NCI-H524 (cell line): ENCODE measurements at regions not wholly inside any gene's neighbourhood (a gene's known extent, or its start where the extent isn't known, plus 50 kb on each side); places are given as distances from the start of the nearest gene placed in this dataset.

Experiments
- DNase-seq, 2 experiments: peaks; one replicate each; lab custom pipeline; 2025; lab: John Stamatoyannopoulos, UW

DNA sequence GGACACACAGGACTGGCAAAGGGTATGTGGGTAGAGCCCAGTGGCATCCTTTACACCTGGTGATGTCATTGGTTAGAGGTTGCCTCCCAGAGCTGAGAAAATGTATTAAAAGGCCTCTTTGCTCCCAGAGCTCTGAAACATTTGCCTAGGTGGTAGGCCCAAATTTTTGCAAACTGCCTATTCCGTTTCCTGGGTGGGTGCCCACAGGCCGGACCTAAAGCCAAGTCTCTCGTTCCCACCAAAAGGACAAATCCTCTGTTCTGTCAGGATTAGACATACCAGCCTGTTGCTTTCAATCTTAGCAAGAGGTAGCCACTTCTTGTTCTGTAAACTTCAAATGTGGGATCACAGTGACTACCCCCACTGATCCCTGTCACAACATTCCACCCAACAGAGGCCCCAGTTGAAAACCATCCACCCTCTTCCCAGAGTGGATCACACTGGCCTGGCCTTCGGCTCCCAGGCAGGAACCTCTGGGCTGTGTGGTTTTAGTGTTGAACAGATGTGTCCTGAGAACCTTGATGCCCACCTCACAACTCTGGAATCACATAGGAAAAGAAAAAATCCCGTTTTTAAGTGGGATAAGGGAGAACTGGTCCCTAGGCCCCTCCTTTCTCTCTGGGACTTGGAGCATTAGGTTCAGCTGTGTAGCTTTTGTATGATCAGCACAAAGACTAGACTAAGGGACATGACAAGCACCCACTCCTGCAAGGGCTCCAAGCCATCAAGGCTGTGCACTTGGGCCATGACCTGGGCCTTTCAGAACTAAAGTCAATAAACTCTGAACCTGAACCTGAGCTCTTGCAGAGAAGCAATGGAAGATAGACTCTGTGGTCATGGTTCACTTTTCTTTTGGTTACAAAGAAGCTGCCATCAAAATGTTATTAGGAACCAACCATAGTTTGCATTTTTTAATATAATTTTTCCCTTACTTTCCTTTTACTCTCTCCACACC lies 211.3 kb downstream of the CYP26B1 start:
- DNase-seq, result no peak

DNA sequence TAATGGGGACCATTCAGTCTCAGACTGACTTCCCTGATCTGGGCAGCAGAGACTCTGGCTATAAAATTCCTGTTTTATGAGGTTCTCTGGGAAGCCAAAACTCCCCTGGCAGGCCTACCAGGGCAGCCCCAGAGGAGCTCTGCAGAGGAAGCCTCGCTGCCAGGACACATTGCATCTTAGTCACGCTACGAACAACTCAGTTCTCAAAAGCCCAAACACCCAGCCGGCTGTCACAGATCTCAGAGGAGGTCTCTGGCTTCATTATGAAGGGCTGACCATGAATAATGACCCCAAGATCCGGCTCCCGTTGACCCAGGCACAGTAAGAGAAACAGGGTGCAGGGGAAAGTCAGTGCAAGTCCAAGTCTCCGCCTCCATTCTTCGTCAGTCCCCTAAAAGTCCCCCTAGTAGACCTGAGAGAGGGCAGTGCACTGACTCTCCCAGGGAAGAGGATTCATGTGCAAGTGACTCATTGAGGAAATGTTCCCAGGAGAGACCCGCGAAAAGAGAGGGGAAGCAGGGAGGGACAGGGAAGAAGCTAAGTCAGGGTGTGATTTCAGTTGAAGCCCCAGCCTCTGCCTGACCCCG lies 212.3 kb downstream of the CYP26B1 start:
- no peak for DNase-seq

DNA sequence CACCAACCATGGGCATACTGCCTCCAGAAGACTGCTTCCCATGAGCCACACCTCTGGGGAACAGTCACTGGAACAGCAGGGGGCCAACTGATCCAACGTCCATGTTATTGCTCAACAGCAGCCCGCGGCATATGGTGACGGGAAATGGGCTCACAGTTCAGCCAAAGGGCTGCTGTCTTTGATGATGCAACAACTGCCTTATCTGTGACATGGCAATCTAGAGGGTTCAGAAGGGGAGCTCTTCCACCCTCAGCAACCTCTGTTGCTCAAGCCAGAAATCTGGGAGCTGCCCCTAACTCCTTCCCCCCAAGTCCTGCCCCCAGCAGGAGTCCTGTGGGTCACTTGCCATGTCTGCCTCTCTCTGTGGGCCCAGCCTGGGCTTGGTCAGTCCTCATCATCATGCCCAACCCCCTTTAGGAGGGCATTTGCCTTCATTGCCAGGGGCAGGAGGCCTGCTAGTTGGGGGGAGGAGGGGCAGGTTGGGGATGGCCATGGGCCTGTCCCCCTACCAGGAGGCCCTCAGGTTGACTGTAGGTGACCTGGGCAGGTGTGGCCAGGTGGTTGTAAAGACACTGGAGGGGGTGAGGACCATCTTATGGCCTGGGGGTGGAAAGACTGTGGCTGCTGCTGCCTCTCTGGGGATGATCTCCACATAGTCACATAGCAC lies 212.9 kb downstream of the CYP26B1 start:
- no peak for DNase-seq

DNA sequence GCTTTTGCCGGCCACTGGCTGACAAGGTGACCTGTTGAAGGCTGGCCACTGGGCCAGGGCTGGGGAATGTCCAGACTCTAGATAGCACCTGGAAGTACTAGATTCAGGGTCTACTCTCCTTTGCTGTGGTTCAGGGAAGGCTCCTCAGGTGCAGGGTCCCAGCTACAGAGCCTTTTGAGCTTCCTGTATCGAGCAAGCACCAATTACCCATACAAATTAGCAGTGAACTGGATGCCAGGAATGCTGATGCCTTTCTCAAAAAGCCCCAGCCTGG lies 213.4 kb downstream of the CYP26B1 start:
- DNase-seq, result no peak

DNA sequence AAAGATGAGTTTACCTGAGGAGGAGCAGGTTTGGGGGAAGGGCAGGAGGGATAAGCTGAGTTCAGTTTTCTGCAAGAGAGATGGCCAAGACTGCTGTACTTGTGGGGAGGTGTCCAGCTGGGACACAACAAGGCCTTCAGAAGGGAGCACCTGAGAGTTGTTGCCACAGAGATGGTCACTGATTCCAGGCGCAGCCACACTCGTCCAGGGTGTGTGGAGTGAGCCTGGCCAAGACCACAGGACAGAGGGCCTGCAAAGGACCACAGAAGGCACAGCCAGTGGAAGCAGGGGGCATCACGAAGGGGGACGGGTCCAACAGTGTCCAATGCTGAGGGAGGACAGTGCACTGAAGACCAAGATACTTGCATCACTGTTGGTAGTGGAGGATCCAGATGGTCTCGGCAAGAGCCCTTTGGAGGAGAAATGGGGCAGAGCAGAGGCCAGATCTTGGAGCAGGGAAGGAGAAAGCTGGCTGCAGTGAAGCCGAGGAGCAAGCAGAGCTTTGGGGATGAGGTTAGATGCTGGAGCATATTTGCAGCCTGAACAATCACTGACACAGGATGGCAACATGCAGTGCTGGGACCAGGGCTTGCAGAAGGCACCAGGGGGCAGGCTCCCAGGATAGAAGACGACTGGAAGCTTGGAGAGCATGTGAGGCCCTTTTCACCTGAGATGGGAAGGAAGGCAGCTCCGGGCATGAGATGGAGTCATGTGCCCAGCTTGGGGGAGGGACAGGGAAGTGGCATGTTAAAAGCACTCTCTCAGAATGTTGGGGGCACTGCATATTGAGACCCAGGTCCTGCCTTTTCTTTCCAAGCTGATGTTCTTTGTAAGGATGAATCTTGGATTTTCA lies 214.0 kb downstream of the CYP26B1 start:
- DNase-seq, result no peak

DNA sequence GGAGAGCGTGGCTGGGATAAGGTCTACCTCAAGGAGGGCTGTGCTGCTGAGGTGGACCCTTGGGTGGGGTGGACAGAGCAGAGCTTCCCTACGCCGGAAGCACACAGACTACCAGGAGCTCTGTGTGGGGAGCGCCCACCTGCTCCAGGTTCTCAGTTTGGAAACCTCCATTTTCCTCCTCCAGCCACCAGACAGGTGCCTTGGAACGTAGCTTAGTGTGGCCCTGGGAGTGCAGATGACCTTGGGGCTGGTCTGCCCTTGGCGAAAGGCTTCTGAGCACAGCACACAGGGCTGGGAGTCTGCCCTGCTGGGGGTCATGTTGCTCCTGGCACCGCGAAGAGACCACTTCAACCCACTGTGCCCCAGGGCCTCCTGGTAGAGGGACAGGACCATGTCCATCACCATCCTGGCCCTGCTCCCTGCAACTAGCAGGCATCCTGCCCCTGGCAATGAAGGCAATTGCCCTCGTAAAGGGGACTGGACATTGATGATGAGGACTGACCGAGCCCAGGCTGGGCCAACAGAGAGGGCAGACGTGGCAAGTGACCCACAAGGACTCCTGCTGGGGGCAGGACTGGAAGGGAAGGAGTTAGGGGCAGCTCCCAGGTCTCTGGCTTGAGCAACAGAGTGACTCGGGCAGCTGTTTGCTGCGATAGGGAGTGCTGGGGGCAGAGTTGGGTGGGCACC lies 214.7 kb downstream of the CYP26B1 start:
- DNase-seq, result no peak

DNA sequence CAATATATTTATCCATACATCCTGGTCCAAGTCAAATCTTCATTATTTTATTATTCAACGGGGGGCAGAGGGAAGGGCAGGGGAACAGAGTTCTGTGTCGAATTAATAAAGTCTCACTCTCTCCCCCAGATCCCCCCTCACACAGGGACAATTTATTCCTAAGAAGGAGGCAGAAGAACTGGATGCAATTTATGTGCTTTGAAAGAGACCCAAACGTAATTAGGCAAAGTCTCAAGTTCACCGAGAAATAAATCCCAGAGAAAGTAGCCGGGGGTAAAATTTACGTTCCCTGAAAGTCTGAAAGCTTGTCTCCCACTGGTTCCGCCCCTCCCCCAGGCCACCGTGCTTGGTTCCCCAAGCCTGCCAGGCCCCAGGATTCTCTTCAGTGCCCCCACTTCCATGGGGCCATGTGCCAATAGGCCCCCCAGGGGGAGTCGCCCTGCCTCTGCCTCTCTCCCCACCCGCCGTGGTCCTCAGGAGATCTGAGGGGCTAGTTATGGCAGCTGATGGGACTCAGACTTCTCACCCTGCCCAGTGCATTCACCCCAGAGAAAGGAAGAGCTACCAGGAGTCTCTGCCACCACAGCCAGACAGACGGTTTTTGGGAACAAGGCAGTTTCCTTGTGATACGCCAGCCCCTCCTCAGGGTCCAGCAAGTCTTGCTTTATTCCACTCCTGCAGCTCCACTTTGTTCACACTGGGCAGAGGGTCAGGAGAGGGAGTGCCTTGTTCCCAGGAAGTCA lies 215.5 kb downstream of the CYP26B1 start:
- DNase-seq, result no peak

DNA sequence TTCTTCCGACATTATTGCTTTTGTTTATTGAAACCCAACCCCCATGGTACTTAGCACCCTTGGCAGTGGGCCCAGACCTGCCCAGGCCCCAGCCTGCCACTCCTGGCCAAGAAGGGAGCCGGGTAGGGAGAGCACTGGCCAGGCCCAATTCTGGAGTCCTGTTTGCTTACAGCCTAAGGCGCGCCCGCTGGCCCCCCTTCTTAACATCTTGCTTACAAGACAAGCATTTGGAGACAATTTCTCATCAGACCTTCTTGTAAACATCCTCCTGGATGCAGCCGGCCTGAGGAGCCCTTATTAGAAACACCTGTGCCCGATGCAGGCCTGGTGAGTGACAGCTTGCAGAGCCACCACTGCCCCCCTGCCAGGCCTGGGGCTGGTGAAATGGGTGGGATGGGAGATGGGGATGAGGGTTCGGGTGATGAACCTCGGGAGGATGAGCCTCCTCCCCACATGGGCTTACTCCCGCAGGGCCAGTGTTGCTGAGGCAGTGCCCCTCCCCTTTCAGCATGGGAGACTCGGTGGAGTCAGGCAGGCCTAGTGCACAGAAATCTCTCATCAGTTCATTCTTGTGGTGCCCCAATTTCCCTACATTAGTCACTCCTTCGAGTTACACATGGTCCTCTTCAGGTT lies 217.5 kb downstream of the CYP26B1 start:
- DNase-seq, result no peak

DNA sequence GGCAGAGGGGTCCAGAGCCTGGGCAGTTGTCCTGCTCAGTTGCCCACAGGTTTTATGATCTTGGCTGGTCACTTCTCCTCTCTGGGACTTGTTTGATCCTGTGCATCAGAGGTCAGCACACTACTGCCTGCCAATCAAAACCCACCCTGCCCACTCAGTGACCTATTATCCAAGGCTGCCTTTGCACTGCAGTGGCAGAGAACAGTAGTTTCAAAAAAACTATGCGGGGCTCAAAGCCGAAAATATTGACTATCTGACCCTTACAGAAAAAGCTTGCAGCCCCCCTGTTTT lies 218.2 kb downstream of the CYP26B1 start:
- DNase-seq, result no peak

DNA sequence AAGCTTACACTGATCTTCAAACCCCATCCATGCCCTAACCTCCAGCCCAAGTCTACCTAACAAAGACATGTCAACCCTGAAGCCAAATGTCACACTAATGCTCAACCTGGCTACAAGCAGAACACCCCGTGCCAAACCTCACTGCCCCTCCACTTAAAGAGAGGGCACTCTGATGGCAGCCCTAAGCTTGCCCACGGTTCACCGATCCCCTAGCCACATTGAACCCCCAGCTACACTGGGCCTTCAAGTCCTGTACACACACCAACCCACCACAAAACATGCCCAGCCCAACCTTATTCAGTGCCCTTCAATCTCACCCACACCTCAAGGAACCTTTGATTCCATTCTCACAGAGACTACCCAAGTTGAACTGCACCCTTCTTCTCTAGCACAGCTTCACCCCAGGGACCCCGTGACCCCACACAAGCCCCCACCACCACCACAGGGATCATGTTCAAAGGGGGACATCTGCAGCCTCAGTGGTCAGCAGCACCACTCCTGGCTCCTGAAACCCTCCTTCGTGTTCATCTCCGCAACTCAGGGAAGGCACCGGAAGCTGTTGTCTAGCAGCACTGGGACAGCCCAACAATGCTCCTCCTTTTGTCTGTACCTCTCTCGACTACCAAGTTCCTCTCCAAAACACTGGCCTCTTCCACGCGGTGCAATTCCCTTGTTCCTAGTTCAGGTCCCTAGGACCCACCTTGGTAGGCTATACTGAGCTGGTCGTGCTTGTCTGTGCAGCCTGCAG lies 218.8 kb downstream of the CYP26B1 start:
- DNase-seq, result no peak

DNA sequence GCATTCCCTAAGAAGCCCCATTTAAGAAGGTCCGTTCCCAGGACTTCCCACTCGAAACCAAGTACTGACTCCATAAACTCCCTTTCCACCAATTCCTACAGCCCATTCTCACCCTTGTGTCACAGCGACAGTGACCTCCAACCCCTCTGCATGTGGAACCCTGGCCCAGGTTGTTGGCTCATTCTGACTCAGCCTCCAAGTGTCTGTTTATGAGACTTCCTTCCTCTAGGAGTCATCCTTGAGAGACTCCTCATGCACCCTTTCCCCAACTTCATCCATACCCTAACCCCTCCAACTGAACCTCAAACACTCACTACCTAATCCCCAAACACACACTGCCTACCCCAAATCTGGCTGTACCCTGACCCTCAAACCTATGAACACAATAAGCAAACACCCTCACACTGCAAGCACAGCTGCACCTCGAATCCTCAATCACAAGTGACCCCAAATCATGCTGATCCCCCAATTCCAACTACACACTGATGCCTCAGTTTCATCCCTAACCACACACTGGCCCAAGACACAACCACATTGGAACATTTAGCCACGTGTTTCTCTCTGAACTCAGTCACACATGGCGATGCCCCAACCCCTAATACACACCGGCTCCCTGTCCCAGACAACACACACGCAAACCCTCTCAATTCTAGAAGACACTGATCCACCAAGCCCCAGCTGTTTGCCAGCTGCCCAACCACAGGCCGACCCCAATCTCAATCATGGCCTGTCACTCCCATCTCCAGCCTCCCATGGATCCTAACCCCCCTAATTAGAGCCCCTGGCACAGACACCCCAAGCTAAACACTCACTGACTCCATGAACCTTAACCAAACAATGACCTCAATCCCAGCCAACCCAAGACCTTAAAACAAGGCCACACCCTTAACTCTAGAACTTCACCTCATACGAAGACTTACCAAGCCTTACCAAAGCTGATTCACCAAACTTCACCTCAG lies 219.6 kb downstream of the CYP26B1 start:
- DNase-seq, result no peak

DNA sequence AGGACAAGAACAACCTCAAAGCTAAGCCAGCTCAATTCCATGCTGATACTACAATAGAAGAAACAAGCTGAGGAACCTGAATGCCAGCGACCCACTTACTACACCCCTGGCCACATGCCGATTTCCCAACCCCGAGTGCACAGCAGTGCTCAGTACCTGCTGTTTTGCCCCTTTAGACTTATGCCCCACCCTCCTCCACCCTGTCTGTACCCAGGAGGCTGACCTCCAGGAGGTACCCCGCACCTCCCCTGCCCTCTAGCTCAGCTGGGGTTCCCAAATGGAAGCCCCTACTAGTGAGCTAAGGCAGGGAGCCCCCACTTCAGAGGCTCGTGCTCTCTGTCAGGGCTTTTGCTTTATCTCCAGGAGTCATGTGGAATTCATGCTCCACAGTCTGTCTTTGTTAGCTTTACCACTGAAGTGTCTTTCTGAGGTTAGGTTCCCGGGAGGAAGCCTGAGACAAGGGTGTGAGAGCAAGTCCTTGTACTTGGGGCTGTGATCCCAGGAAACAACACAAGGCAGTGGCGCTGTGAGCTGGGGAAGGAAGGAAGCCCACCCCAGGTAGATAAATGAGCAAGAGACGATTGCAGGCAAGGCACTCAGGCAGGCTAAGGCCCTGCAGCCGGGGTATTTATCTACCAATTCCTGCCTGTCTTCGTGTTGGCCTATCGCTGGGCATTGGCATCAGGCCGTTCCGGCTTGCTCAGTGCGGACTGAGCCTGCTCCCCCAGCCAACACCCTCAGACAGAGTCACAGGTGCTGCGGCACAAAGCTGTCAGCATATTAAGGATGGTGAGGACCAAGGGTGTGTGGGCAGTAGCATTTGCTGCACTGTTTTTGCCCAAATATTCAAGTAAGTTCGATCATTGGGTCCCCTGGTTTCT lies 220.5 kb downstream of the CYP26B1 start:
- no peak for DNase-seq

DNA sequence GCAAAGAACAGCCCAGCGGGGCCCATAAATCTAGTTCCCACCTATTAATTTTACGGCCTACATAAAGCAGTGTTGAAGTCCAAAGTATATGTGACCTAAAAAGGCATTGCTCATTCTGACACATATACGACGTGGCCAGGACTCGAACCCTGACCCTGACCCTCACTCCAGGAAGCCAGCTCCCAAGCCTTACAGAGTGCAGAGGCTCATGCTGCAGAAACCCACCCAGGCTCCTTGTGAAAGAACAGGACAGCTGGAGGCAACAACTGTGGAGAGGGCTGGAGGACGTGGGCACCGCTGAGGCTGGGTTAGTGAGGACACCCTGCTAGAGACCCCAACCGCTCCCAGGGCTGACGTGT lies 221.6 kb downstream of the CYP26B1 start:
- no peak for DNase-seq

DNA sequence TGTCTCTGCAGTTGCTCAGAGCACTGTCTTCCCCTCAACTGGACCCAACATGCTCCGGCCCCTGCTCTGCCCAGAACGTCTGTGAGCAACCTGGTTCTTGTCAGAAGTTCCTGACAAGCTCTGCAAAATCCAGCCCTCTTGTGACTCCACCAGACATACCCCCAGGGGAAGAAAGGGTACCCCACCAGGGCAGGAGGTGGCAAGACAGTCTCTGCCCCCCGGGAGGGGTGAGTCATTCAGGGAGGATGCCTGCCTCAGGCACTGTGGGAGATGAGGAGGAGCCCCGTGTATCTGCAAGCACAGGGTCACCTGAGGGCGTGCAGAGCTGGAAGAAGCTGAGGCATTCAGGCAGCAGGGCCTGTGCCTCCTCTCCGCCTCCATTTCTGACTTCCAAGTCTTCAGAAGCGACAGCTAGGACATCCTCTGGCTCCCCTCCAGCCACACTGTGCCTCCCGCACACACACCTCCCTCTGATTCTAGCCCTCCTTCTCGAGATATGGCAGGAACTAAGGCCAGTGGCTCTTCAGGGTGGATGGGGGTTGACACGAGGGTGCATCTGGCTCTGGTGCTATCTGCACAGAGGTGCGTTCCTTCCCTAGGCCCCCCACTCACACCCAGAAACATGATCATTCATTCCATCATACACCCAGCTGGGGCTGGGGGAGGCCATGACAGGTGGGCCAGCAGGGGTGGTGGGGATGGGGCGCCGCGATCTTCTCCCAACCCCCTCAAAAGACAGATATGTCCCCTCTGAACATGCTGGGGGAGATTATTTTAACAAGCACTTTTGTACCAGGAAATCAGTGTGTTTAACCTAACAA lies 222.2 kb downstream of the CYP26B1 start:
- DNase-seq, result no peak

DNA sequence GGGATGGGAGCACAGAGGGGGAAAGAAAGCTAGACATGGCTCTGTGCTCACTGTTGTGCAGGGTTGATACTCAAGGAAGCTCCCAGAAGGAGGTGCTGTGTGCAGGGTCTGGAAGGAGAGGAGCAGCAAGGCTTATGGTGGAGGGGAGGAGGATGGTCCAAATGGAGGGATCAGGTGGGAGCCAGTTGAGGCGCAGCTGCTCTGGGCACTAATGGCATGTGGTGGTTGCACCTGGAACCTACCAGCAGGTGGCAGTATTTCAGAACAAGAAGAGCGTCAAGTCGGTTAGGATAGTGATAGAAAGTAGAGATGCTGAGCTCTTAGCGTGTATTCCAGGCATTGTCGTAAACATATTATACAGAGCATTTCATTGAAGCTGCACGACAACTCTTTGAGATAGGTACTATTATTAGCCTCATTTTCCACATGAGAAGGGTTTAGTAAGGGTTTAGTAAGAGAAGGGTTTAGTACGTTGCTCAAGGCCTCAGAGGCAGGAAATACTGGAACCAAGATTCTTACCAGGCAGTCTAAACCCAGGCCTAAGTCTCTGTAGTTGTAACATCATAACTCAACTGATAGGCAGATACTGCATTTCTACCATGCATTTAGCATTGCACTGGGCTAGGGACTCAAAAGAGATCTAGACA lies 223.7 kb downstream of the CYP26B1 start:
- DNase-seq, result peak; percentile 66 to 70

DNA sequence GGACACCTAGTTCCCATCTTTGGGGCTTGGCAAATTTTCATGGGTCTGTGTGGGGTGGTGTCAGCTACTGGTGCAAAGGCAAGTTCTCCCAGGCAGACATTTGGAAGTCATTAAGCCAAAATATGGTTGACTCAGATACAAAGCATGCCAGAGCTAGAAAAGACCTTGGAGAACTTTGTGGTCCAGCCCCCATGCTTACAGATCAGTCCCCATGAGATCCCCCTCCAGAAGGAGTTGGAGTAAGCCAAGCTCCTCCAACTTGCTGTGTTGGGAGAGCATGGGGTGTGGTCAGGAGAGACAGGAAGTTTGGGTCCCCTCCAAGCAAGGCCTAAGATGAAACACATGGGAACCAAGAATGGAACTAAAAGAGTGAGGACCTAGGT lies 224.5 kb downstream of the CYP26B1 start:
- DNase-seq, result no peak
